IMR-90 (cell line): ENCODE measurements at regions not wholly inside any gene's neighbourhood (a gene's known extent, or its start where the extent isn't known, plus 50 kb on each side); places are given as distances from the start of the nearest gene placed in this dataset.

Experiments used
- ATAC-seq: fragments of 200-7000 bp; cut with Tn5 transposase; 2 replicates; pipeline ENCODE4 v1.9.1; 2020; ENCODE audit warnings: low read depth, mild to moderate bottlenecking, moderate library complexity
- BruUV-seq: library from RNA; stranded (reverse); fragments of 400-500 nt; replicated peaks from 2 replicates; lab custom pipeline; 2021; lab: Mats Ljungman, UMichigan
- CTCF ChIA-PET: fragments of 300-600 bp; formaldehyde crosslinking; extraction: SDS; loops from one replicate; lab custom pipeline; 2021; ENCODE audit warnings: antibody characterized with exemption; lab: Yijun Ruan, JAX
- POLR2A ChIA-PET: fragments of 300-600 bp; sonication (Branson Sonifier 250); formaldehyde crosslinking; loops from one replicate; lab custom pipeline; 2022; ENCODE audit warnings: antibody characterized with exemption; ENCODE audit not compliant: unreplicated experiment; lab: Charles Lee
- DNase-seq: peaks from one replicate; pipeline ENCODE4 v3.0.0; 2013
- H2AFZ ChIP-seq: replicated peaks from 2 replicates; pipeline ENCODE3; 2013; ENCODE audit warnings: low read length, mild to moderate bottlenecking; ENCODE audit not compliant: poor library complexity
- H2AK5ac ChIP-seq: 2 replicates; pipeline ENCODE4 v1.6.1; 2013; ENCODE audit warnings: low read depth, low read length, inconsistent platforms
- H2AK9ac ChIP-seq: replicated peaks from 2 replicates; pipeline ENCODE3; 2013; ENCODE audit warnings: mild to moderate bottlenecking, low read depth, low read length, moderate library complexity; ENCODE audit not compliant: poor library complexity
- H2BK120ac ChIP-seq: 2 replicates; pipeline ENCODE4 v1.6.1; 2013; ENCODE audit warnings: low read depth, low read length, inconsistent platforms
- H2BK15ac ChIP-seq: 3 replicates; pipeline ENCODE4 v1.6.1; 2013; ENCODE audit warnings: low read depth, low read length, inconsistent platforms
- H2BK20ac ChIP-seq: 2 replicates; pipeline ENCODE4 v1.6.1; 2013; ENCODE audit warnings: low read depth, mild to moderate bottlenecking, inconsistent platforms, low read length, moderate library complexity
- H2BK5ac ChIP-seq: 2 replicates; pipeline ENCODE4 v1.6.1; 2013; ENCODE audit warnings: mild to moderate bottlenecking, low read depth, low read length, inconsistent platforms; ENCODE audit not compliant: poor library complexity, severe bottlenecking
- H3K14ac ChIP-seq: replicated peaks from 2 replicates; pipeline ENCODE4 v1.6.1; 2013; ENCODE audit warnings: low read depth, low read length, inconsistent platforms
- H3K18ac ChIP-seq: 2 replicates; pipeline ENCODE4 v1.6.1; 2013; ENCODE audit warnings: low read depth, low read length, control low read depth
- H3K23ac ChIP-seq: 2 replicates; pipeline ENCODE4 v1.6.1; 2013; ENCODE audit warnings: low read depth, low read length, inconsistent platforms
- H3K27ac ChIP-seq: 2 replicates; pipeline ENCODE4 v1.5.1; 2013; ENCODE audit warnings: mild to moderate bottlenecking, control low read depth, low read length; ENCODE audit not compliant: insufficient read depth
- H3K27me3 ChIP-seq: 2 replicates; pipeline ENCODE4 v1.6.1; 2013; ENCODE audit warnings: low read length; ENCODE audit not compliant: control insufficient read depth, insufficient read depth
- H3K36me3 ChIP-seq: 2 replicates; pipeline ENCODE4 v1.6.1; 2013; ENCODE audit warnings: low read length, mixed read lengths; ENCODE audit not compliant: control insufficient read depth, insufficient read depth
- H3K4ac ChIP-seq: 2 replicates; pipeline ENCODE4 v1.6.1; 2013; ENCODE audit warnings: low read depth, low read length, inconsistent platforms
- H3K4me1 ChIP-seq: 2 replicates; pipeline ENCODE4 v1.6.1; 2013; ENCODE audit warnings: low read length, mixed read lengths; ENCODE audit not compliant: control insufficient read depth, insufficient read depth
- H3K4me2 ChIP-seq: 2 replicates; pipeline ENCODE4 v1.6.1; 2013; ENCODE audit warnings: low read depth, mild to moderate bottlenecking, control low read depth, low read length, moderate library complexity
- H3K4me3 ChIP-seq: 2 replicates; pipeline ENCODE4 v1.5.1; 2013; ENCODE audit warnings: low read depth, mild to moderate bottlenecking, control low read depth, low read length, moderate library complexity; ENCODE audit not compliant: insufficient read depth
- H3K56ac ChIP-seq: 2 replicates; pipeline ENCODE4 v1.6.1; 2013; ENCODE audit warnings: low read length, inconsistent platforms; ENCODE audit not compliant: insufficient read depth; ENCODE audit errors: extremely low read depth
- H3K79me1 ChIP-seq, 2 experiments: 2 replicates each; pipeline ENCODE4 v1.6.1; 2013; ENCODE audit warnings: low read length in 2 of 2, inconsistent platforms in 1 of 2, low read depth in 1 of 2
- H3K9ac ChIP-seq: 2 replicates; pipeline ENCODE4 v1.6.1; 2013; ENCODE audit warnings: low read depth, low read length, control low read depth
- H3K9me1 ChIP-seq: 2 replicates; pipeline ENCODE4 v1.6.1; 2013; ENCODE audit warnings: low read length, inconsistent platforms; ENCODE audit not compliant: insufficient read depth
- H3K9me3 ChIP-seq: 2 replicates; pipeline ENCODE4 v1.6.1; 2013; ENCODE audit warnings: low read length; ENCODE audit not compliant: control insufficient read depth, insufficient read depth
- H4K20me1 ChIP-seq: 2 replicates; pipeline ENCODE4 v1.6.1; 2013; ENCODE audit warnings: low read length, inconsistent platforms; ENCODE audit not compliant: insufficient read depth
- H4K5ac ChIP-seq: 2 replicates; pipeline ENCODE4 v1.6.1; 2013; ENCODE audit warnings: mild to moderate bottlenecking, low read depth, low read length, control low read depth
- H4K8ac ChIP-seq, 2 experiments: 2 replicates each; pipeline ENCODE4 v1.6.1; 2013; ENCODE audit warnings: low read depth in 2 of 2, low read length in 2 of 2, control low read depth in 1 of 2, inconsistent platforms in 1 of 2
- H4K91ac ChIP-seq: 2 replicates; pipeline ENCODE4 v1.6.1; 2013; ENCODE audit warnings: low read depth, low read length, inconsistent platforms; ENCODE audit not compliant: insufficient read depth
- BHLHE40 ChIP-seq: fragments of 150-350 bp; IDR thresholded peaks from 2 replicates; pipeline ENCODE4 v1.6.1; 2016; ENCODE audit warnings: mild to moderate bottlenecking, low read depth, low read length
- CTCF ChIP-seq: conservative IDR thresholded peaks from 2 replicates; pipeline ENCODE4 v1.5.1; 2012; ENCODE audit warnings: mild to moderate bottlenecking, low read depth, low read length, improper control_type of control experiment
- FOS ChIP-seq: fragments of 150-350 bp; IDR thresholded peaks from 2 replicates; pipeline ENCODE4 v1.6.1; 2016; ENCODE audit warnings: low read depth, low read length
- MAFK ChIP-seq: IDR thresholded peaks from 2 replicates; pipeline ENCODE4 v1.6.1; 2012; ENCODE audit warnings: low read depth, low read length, improper control_type of control experiment
- MXI1 ChIP-seq: IDR thresholded peaks from 2 replicates; pipeline ENCODE4 v1.6.1; 2012; ENCODE audit warnings: low read depth, mild to moderate bottlenecking, low read length, moderate library complexity, borderline replicate concordance
- RAD21 ChIP-seq: IDR thresholded peaks from 2 replicates; pipeline ENCODE4 v1.6.1; 2012; ENCODE audit warnings: low read length, improper control_type of control experiment
- RCOR1 ChIP-seq: IDR thresholded peaks from 2 replicates; pipeline ENCODE4 v1.6.1; 2012; ENCODE audit warnings: mild to moderate bottlenecking, low read length, improper control_type of control experiment; ENCODE audit not compliant: insufficient replicate concordance
- RFX5 ChIP-seq: IDR thresholded peaks from 2 replicates; pipeline ENCODE4 v1.8.0; 2012; ENCODE audit warnings: low read depth, mild to moderate bottlenecking, low read length, moderate library complexity
- USF2 ChIP-seq: fragments of 150-350 bp; IDR thresholded peaks from 2 replicates; pipeline ENCODE4 v1.6.1; 2017; ENCODE audit warnings: mild to moderate bottlenecking, antibody characterized with exemption, low read length, low read depth
- WGBS, 2 experiments: methylation state at CpG; one replicate each; pipeline versions ENCODE4 v1.1.5 to v1.1.7; 2013; ENCODE audit warnings: missing lambda C conversion rate in 2 of 2; ENCODE audit not compliant: insufficient read length in 1 of 2; ENCODE audit errors: extremely low coverage in 2 of 2; 5-methylcytosine and 5-hydroxymethylcytosine counted together
- dilution Hi-C: fragments of 300-500 bp; cut with HindIII; formaldehyde crosslinking; loops from one replicate; pipeline ENCODE4 v1.14.3; 2018; ENCODE audit warnings: low sequenced_read_pairs; ENCODE audit not compliant: unreplicated experiment
- in situ Hi-C: fragments of 300-500 bp; cut with MboI; formaldehyde crosslinking; loops from 3 replicates; pipeline ENCODE4 v1.14.3; 2019; ENCODE audit warnings: low sequenced_read_pairs, inconsistent platforms, mixed read lengths
- intact Hi-C: fragments of 100-400 bp; cut with micrococcal nuclease; formaldehyde crosslinking; loops from 2 replicates; pipeline ENCODE4 v1.10.0; 2022

- H2BK120ac ChIP-seq: no peak overlapping the region
- ChIA-PET CTCF (no interaction called here), POLR2A (no interaction called here)
- no peak for TF ChIP-seq USF2
- no peak for TF ChIP-seq FOS
- TF ChIP-seq MXI1: no peak
- TF ChIP-seq MAFK: no peak
- no peak for TF ChIP-seq RAD21
- no peak for TF ChIP-seq BHLHE40
- no peak for TF ChIP-seq CTCF
- TF ChIP-seq RFX5: no peak
- no peak for TF ChIP-seq RCOR1
- no peaks in the 10 kb centered on the region for H3K36me3 ChIP-seq
- intact Hi-C loops: no loop called here
- H3K9ac ChIP-seq: no peak overlapping the region
- no peak overlapping the region for H3K4ac ChIP-seq
- H3K79me1 ChIP-seq: no peaks in the 10 kb centered on the region
- no peak overlapping the region for H2BK5ac ChIP-seq
- H3K9me3 ChIP-seq: no peaks in the 10 kb centered on the region
- H2BK20ac ChIP-seq: no peak overlapping the region
- H2BK15ac ChIP-seq: no peak overlapping the region
- peaks cover 65% of the 10 kb centered on the region for H3K27me3 ChIP-seq
- no peak overlapping the region for H4K5ac ChIP-seq
- no peak for DNase-seq
- H4K8ac ChIP-seq: no peak overlapping the region
- H3K18ac ChIP-seq: no peak overlapping the region
- peaks cover 2% of the 10 kb centered on the region; the same call in 1 of the 2 replicates for H3K9me1 ChIP-seq
- H3K4me1 ChIP-seq: no peaks in the 10 kb centered on the region
- no peak overlapping the region for H3K14ac ChIP-seq
- no peak for ATAC-seq
- dilution Hi-C loops: no loop called here
- in situ Hi-C loops: no loop called here
- H2AK9ac ChIP-seq: no peak overlapping the region
- no peak overlapping the region for H3K27ac ChIP-seq
- H2AK5ac ChIP-seq: no peak overlapping the region
- no peak overlapping the region for H3K4me2 ChIP-seq
- no peak overlapping the region for H4K91ac ChIP-seq
- no peak overlapping the region for H3K23ac ChIP-seq
- no TSS peak for BruUV-seq
- WGBS, 2 experiments: 100% methylated on average over 1 of the region's 10 CpGs; no CpG with 5 or more reads in 1 of the 2 experiments
- no peaks in the 10 kb centered on the region for H4K20me1 ChIP-seq
- no peak overlapping the region for H3K4me3 ChIP-seq
- no peak overlapping the region for H2AFZ ChIP-seq
- H3K56ac ChIP-seq: no peak overlapping the region
Measured at GRCh38 chr10:78914060-78914378, 154.7 kb upstream of the ZMIZ1 start.
